Endothelial cell (in vitro differentiated cells): ENCODE measurements at regions not wholly inside any gene's neighbourhood (a gene's known extent, or its start where the extent isn't known, plus 50 kb on each side); places are given as distances from the start of the nearest gene placed in this dataset.

Source experiments
- DNase-seq: peaks from one replicate; pipeline ENCODE4 v3.0.0; 2021; ENCODE audit warnings: low spot score
- H3K27ac Mint-ChIP-seq: one replicate; pipeline ENCODE4 v1.8.0; 2021; ENCODE audit warnings: mixed read lengths, inconsistent platforms; ENCODE audit not compliant: unreplicated experiment
- H3K27me3 Mint-ChIP-seq: one replicate; pipeline ENCODE4 v1.8.0; 2021; ENCODE audit warnings: mild to moderate bottlenecking, moderate library complexity, mixed read lengths, inconsistent platforms; ENCODE audit not compliant: unreplicated experiment
- H3K36me3 Mint-ChIP-seq: one replicate; pipeline ENCODE4 v1.8.0; 2021; ENCODE audit warnings: mild to moderate bottlenecking, low read depth, mixed read lengths, inconsistent platforms; ENCODE audit not compliant: unreplicated experiment
- H3K4me1 Mint-ChIP-seq: one replicate; pipeline ENCODE4 v1.8.0; 2021; ENCODE audit warnings: mild to moderate bottlenecking, mixed read lengths, inconsistent platforms; ENCODE audit not compliant: unreplicated experiment
- H3K4me3 Mint-ChIP-seq: one replicate; pipeline ENCODE4 v1.8.0; 2021; ENCODE audit warnings: mild to moderate bottlenecking, mixed read lengths, inconsistent platforms; ENCODE audit not compliant: unreplicated experiment
- H3K9me3 Mint-ChIP-seq: one replicate; pipeline ENCODE4 v1.8.0; 2021; ENCODE audit warnings: mixed read lengths, inconsistent platforms; ENCODE audit not compliant: unreplicated experiment
- CTCF ChIP-seq: fragments of 200-600 bp; sonication (generic); IDR thresholded peaks from one replicate; pipeline ENCODE4 v1.5.0; 2021; ENCODE audit warnings: antibody characterized with exemption; ENCODE audit not compliant: unreplicated experiment

- Mint-ChIP-seq H3K4me1 (no peaks in the 10 kb centered on the region), H3K9me3 (no peaks in the 10 kb centered on the region), H3K4me3 (no peak overlapping the region), H3K27me3 (peaks cover 8% of the 10 kb centered on the region), H3K27ac (no peak overlapping the region), H3K36me3 (no peaks in the 10 kb centered on the region)
- DNase-seq = no peak
- no peak for TF ChIP-seq CTCF
Measured at GRCh38 chr2:128531856-128532255, 213.2 kb upstream of the HS6ST1 start.

GRCh38 chr2:128533101-128533500, 214.4 kb upstream of the HS6ST1 start:
- no peak for TF ChIP-seq CTCF
- no peak for DNase-seq
- Mint-ChIP-seq H3K27me3 (peaks cover 6% of the 10 kb centered on the region), H3K4me1 (no peaks in the 10 kb centered on the region), H3K9me3 (no peaks in the 10 kb centered on the region), H3K27ac (no peak overlapping the region), H3K36me3 (no peaks in the 10 kb centered on the region), H3K4me3 (no peak overlapping the region)

- Mint-ChIP-seq H3K27me3 (peaks cover 4% of the 10 kb centered on the region), H3K9me3 (no peaks in the 10 kb centered on the region), H3K4me1 (no peaks in the 10 kb centered on the region), H3K36me3 (no peaks in the 10 kb centered on the region), H3K4me3 (no peak overlapping the region), H3K27ac (no peak overlapping the region)
- no peak for TF ChIP-seq CTCF
- no peak for DNase-seq
Measured at GRCh38 chr2:128534688-128535392, 216.2 kb upstream of the HS6ST1 start.

GRCh38 chr2:128535953-128536352, 217.3 kb upstream of the HS6ST1 start:
- no peak overlapping the region for H3K4me3 Mint-ChIP-seq

More at GRCh38 chr2:128535953-128536352, 217.3 kb upstream of the HS6ST1 start:
- no peak for DNase-seq
- Mint-ChIP-seq H3K4me1 (no peaks in the 10 kb centered on the region), H3K27ac (no peak overlapping the region), H3K9me3 (no peaks in the 10 kb centered on the region), H3K36me3 (no peaks in the 10 kb centered on the region), H3K27me3 (peaks cover 4% of the 10 kb centered on the region)
- TF ChIP-seq CTCF = no peak
